ENCODE measurements at regions not wholly inside any gene's neighbourhood (a gene's known extent, or its start where the extent isn't known, plus 50 kb on each side); places are given as distances from the start of the nearest gene placed in this dataset.

DNA sequence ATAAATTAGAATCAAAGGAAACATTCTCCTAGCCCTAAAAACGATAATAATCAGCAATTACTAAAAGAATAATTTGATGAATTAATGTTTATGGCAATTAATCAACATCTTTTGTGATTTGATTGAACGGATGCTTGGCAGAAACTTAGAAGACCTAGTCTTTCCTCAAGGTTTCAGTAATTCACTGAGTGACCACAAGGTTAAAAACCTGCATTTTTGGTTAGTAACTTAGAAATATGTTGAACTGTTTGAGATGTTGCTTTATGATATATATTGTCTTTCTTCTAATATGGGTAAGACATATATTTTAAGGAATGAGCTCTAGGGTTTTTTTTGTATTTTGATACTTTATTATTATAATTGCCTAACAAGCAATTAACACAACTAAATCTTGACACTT lies 793.0 kb upstream of the NDST4 start:
- TF ChIP-seq CTCF (IDR thresholded peaks at IDR 0.05; ENCODE audit: insufficient read depth, missing control alignments): no peak
- DNase-seq (ENCODE audit: insufficient read length, low spot score) (no peak), FAIRE-seq (no peak)

GRCh38 chr4:115883847-115884246 lies 770.4 kb upstream of the NDST4 start:
- FAIRE-seq (no peak), DNase-seq (ENCODE audit: insufficient read length, low spot score) (no peak)
- TF ChIP-seq CTCF (IDR thresholded peaks at IDR 0.05; ENCODE audit: insufficient read depth, missing control alignments): no peak

- FAIRE-seq: no peak
- DNase-seq (ENCODE audit: insufficient read length, low spot score): no peak
- no peak for TF ChIP-seq CTCF (IDR thresholded peaks at IDR 0.05; ENCODE audit: insufficient read depth, missing control alignments)
These were observed 769.8 kb upstream of the NDST4 start for GRCh38 chr4:115883231-115883630.

- FAIRE-seq (no peak), DNase-seq (ENCODE audit: insufficient read length, low spot score) (no peak)
- TF ChIP-seq CTCF (IDR thresholded peaks at IDR 0.05; ENCODE audit: insufficient read depth, missing control alignments): no peak
These were observed 759.6 kb upstream of the NDST4 start for GRCh38 chr4:115873048-115873447.

GRCh38 chr4:115871596-115871995 lies 758.2 kb upstream of the NDST4 start:
- DNase-seq (ENCODE audit: insufficient read length, low spot score) (no peak), FAIRE-seq (no peak)
- TF ChIP-seq CTCF (IDR thresholded peaks at IDR 0.05; ENCODE audit: insufficient read depth, missing control alignments): no peak

- no peak for FAIRE-seq
- TF ChIP-seq CTCF (IDR thresholded peaks at IDR 0.05; ENCODE audit: insufficient read depth, missing control alignments): no peak
- no peak for DNase-seq (ENCODE audit: insufficient read length, low spot score)
These were observed 753.0 kb upstream of the NDST4 start for GRCh38 chr4:115866364-115866896.

GRCh38 chr4:115865736-115866135 lies 752.3 kb upstream of the NDST4 start:
- DNase-seq (ENCODE audit: insufficient read length, low spot score) (no peak), FAIRE-seq (no peak)
- TF ChIP-seq CTCF (IDR thresholded peaks at IDR 0.05; ENCODE audit: insufficient read depth, missing control alignments): no peak
